HUES48 (cell line): ENCODE measurements at regions not wholly inside any gene's neighbourhood (a gene's known extent, or its start where the extent isn't known, plus 50 kb on each side); places are given as distances from the start of the nearest gene placed in this dataset.
A peak's percentile ranks its signal among the peaks of the same experiment; 100 is the strongest.

Experiments used
- H3K27ac ChIP-seq: one replicate; pipeline ENCODE4 v1.7.0; 2013; ENCODE audit warnings: low read depth, low read length, inconsistent platforms
- H3K27me3 ChIP-seq: 2 replicates; pipeline ENCODE4 v1.6.1; 2013; ENCODE audit warnings: mild to moderate bottlenecking, low read length; ENCODE audit not compliant: control insufficient read depth, insufficient read depth
- H3K36me3 ChIP-seq: 2 replicates; pipeline ENCODE4 v1.6.1; 2013; ENCODE audit warnings: low read length; ENCODE audit not compliant: control insufficient read depth, insufficient read depth
- H3K4me1 ChIP-seq: 2 replicates; pipeline ENCODE4 v1.6.1; 2013; ENCODE audit warnings: mild to moderate bottlenecking, low read length; ENCODE audit not compliant: control insufficient read depth, insufficient read depth
- H3K4me3 ChIP-seq: 2 replicates; pipeline ENCODE4 v1.5.1; 2013; ENCODE audit warnings: mild to moderate bottlenecking, low read depth, low read length
- H3K9ac ChIP-seq: 2 replicates; pipeline ENCODE4 v1.6.1; 2013; ENCODE audit warnings: mild to moderate bottlenecking, low read depth, low read length, moderate library complexity
- H3K9me3 ChIP-seq: 2 replicates; pipeline ENCODE4 v1.6.1; 2013; ENCODE audit warnings: low read length; ENCODE audit not compliant: control insufficient read depth, insufficient read depth

DNA sequence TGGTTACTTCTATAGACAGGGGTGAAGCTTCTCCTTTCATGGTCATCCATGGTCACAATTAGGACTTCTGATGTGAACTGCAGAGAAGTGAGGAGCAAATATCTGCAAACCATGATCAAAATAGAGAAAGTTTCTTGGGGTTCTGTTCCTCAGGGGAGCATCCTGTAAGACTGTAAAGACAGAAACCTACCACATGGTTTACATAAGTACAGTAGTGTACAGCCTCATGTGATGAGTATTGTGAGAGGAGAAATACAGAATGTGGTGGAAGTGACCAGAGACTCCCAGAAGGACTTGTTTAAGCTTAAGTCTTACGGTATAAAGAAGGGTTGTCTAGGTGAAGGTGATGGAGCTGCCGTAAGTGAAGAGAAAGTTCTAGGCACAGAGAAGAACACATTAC lies 484.7 kb downstream of the LRIG3 start:
- H3K27me3 ChIP-seq = no peaks in the 10 kb centered on the region
- H3K27ac ChIP-seq = no peak overlapping the region
- no peak overlapping the region for H3K4me3 ChIP-seq
- no peaks in the 10 kb centered on the region for H3K36me3 ChIP-seq
- no peaks in the 10 kb centered on the region for H3K9me3 ChIP-seq
- no peak overlapping the region for H3K9ac ChIP-seq
- H3K4me1 ChIP-seq = no peaks in the 10 kb centered on the region

DNA sequence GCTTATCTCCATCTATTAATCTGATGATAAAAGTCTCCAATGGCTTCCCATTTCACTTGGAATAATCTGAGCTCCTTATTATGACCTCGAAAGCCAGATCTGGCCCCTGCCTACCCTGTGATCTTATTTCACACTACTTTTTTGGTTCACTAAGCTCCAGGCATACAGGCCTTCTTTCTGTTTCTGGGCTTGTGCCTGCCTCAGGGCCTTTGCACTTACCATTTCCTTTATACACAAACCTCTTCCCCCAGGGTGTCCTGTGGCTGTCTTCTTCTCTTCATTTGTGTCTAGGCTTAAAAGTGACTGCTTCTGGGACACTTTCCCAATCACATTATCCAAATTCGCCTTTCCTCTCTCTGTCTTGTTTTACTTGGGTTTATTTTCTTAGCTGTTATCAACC lies 478.8 kb downstream of the LRIG3 start:
- Histone ChIP-seq H3K4me3 (no peak overlapping the region), H3K27me3 (no peaks in the 10 kb centered on the region), H3K36me3 (no peaks in the 10 kb centered on the region), H3K27ac (no peak overlapping the region), H3K9ac (no peak overlapping the region), H3K4me1 (no peaks in the 10 kb centered on the region), H3K9me3 (no peaks in the 10 kb centered on the region)

DNA sequence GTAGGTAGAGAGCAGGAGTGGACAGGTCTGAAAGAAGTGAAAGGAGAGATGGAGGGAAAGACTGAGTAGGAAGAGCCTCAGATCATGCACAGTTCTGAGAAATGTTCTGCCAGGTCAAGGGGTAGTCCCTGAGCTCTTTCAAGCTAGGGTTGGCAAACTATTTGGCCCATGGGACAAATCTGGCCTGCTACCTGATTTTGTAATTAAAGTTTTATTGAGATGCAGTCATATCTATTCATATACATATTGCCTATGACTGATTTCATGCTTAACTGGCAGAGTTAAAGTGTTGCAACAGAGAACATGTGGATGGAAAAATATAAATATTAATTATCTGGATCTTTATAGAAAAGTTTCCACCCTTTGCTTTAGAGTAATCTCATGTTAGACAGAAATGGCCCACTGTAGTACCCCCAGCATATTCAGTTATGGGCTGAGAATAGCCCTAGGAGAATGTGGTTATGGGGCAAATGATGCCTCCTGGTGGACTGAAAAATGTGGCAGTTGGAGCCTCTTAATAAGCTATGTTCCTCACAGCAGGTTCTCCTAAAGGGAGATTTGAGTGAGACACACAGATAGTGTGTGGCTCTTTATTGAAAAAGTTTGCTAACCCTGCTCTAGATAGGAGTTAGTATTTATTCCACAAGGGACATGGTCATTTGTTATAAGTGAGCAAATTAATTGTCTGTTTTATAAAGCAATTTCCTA lies 476.9 kb downstream of the LRIG3 start:
- H3K9ac ChIP-seq = no peak overlapping the region
- H3K4me3 ChIP-seq = no peak overlapping the region
- H3K27ac ChIP-seq = no peak overlapping the region
- no peaks in the 10 kb centered on the region for H3K4me1 ChIP-seq
- H3K9me3 ChIP-seq = no peaks in the 10 kb centered on the region
- H3K36me3 ChIP-seq = no peaks in the 10 kb centered on the region
- H3K27me3 ChIP-seq = no peaks in the 10 kb centered on the region

- Histone ChIP-seq H3K36me3 (no peaks in the 10 kb centered on the region), H3K4me1 (peaks cover 1% of the 10 kb centered on the region; the same call in 1 of the 2 replicates), H3K27me3 (no peaks in the 10 kb centered on the region), H3K4me3 (no peak overlapping the region), H3K9ac (no peak overlapping the region), H3K9me3 (no peaks in the 10 kb centered on the region), H3K27ac (no peak overlapping the region)
Observed at GRCh38 chr12:58443981-58444371, 476.3 kb downstream of the LRIG3 start.

- Histone ChIP-seq H3K36me3 (no peaks in the 10 kb centered on the region), H3K27ac (peak overlapping the region; percentile 74), H3K4me3 (no peak overlapping the region), H3K9ac (no peak overlapping the region), H3K4me1 (peaks cover 13% of the 10 kb centered on the region), H3K9me3 (no peaks in the 10 kb centered on the region), H3K27me3 (no peaks in the 10 kb centered on the region)
Observed at GRCh38 chr12:58450868-58451482, 469.3 kb downstream of the LRIG3 start.

DNA sequence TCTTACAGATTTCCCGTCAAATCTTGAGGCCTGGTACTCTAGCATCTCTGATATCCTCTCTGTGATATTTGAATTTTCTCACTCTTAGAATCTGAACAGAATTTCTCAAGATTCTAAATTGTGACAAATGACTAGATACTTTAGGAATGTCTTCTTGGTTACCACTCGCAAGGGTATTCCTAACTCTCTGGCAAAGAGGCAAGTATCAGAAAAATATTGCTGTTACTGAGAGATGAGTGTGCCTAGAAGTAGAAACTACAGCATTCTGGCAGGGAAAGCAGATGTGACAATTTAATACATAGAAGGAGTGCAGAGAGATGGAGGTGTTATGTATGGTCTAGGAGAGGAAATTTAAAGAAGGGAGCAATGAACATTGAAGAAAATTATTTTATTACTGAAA lies 467.8 kb downstream of the LRIG3 start:
- Histone ChIP-seq H3K27me3 (no peaks in the 10 kb centered on the region), H3K27ac (no peak overlapping the region), H3K9ac (no peak overlapping the region), H3K4me3 (no peak overlapping the region), H3K9me3 (no peaks in the 10 kb centered on the region), H3K4me1 (peaks cover 13% of the 10 kb centered on the region), H3K36me3 (no peaks in the 10 kb centered on the region)

DNA sequence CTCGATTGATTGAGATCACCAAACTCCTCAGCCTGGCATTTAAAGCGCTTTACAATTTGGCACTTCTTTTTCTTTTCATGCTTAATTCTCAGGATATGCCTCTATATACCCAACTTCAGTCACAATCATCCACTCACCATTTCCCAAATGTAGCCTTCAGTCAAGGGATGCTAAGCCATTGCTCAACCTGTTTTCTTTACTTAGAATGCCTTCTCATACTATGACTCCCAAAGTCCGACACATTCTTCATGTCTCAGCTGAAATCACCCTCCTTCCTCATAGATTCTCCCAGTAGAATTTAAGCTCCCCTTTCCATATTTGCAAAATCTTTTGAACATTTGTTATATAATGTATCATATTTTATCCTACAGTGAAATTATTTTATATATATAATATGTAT lies 467.0 kb downstream of the LRIG3 start:
- Histone ChIP-seq H3K4me3 (no peak overlapping the region), H3K27me3 (no peaks in the 10 kb centered on the region), H3K27ac (no peak overlapping the region), H3K9ac (no peak overlapping the region), H3K9me3 (no peaks in the 10 kb centered on the region), H3K36me3 (no peaks in the 10 kb centered on the region), H3K4me1 (peaks cover 13% of the 10 kb centered on the region)

- Histone ChIP-seq H3K4me3 (no peak overlapping the region), H3K36me3 (no peaks in the 10 kb centered on the region), H3K27me3 (no peaks in the 10 kb centered on the region), H3K4me1 (peaks cover 10% of the 10 kb centered on the region), H3K9me3 (no peaks in the 10 kb centered on the region), H3K27ac (no peak overlapping the region), H3K9ac (no peak overlapping the region)
Observed at GRCh38 chr12:58455136-58455535, 465.2 kb downstream of the LRIG3 start.

GRCh38 chr12:58458102-58458501 lies 462.2 kb downstream of the LRIG3 start:
- H3K27ac ChIP-seq = no peak overlapping the region
- no peaks in the 10 kb centered on the region for H3K4me1 ChIP-seq
- no peaks in the 10 kb centered on the region for H3K36me3 ChIP-seq
- no peak overlapping the region for H3K9ac ChIP-seq
- no peaks in the 10 kb centered on the region for H3K27me3 ChIP-seq
- H3K4me3 ChIP-seq = no peak overlapping the region
- H3K9me3 ChIP-seq = no peaks in the 10 kb centered on the region

- no peaks in the 10 kb centered on the region for H3K9me3 ChIP-seq
- no peaks in the 10 kb centered on the region for H3K4me1 ChIP-seq
- no peak overlapping the region for H3K4me3 ChIP-seq
- H3K27ac ChIP-seq = no peak overlapping the region
- no peak overlapping the region for H3K9ac ChIP-seq
- H3K27me3 ChIP-seq = no peaks in the 10 kb centered on the region
- no peaks in the 10 kb centered on the region for H3K36me3 ChIP-seq
Observed at GRCh38 chr12:58459191-58459590, 461.1 kb downstream of the LRIG3 start.

- Histone ChIP-seq H3K9ac (no peak overlapping the region), H3K4me3 (no peak overlapping the region), H3K9me3 (peaks cover 10% of the 10 kb centered on the region), H3K4me1 (no peaks in the 10 kb centered on the region), H3K27ac (no peak overlapping the region), H3K36me3 (no peaks in the 10 kb centered on the region), H3K27me3 (no peaks in the 10 kb centered on the region)
Observed at GRCh38 chr12:58463051-58463450, 457.3 kb downstream of the LRIG3 start.
